ENCODE measurements at regions not wholly inside any gene's neighbourhood (a gene's known extent, or its start where the extent isn't known, plus 50 kb on each side); places are given as distances from the start of the nearest gene placed in this dataset.

- TF ChIP-seq POLR2A (IDR thresholded peaks at IDR 0.05; ENCODE audit: low read depth, low read length) (no peak), CTCF (IDR thresholded peaks at IDR 0.05; ENCODE audit: extremely low read depth in 1 of 2, insufficient read depth in 1 of 2, low read depth in 1 of 2, low read length in 2 of 2) (no peak), JUN (IDR thresholded peaks at IDR 0.05; ENCODE audit: borderline replicate concordance, insufficient read depth, insufficient read length, low read depth) (no peak), POLR2AphosphoS5 (IDR thresholded peaks at IDR 0.05; ENCODE audit: insufficient read depth, low read depth, low read length) (no peak), FOS (IDR thresholded peaks at IDR 0.05; ENCODE audit: borderline replicate concordance, insufficient read depth, low read length) (no peak), MAX (IDR thresholded peaks at IDR 0.05; ENCODE audit: insufficient read depth, insufficient read length) (no peak), EZH2 (IDR thresholded peaks at IDR 0.05; ENCODE audit: borderline replicate concordance, low read depth, low read length, severe bottlenecking) (no peak)
Measured at GRCh38 chr16:50472472-50472871, 75.7 kb upstream of the NKD1 start.
